ENCODE measurements at regions not wholly inside any gene's neighbourhood (a gene's known extent, or its start where the extent isn't known, plus 50 kb on each side); places are given as distances from the start of the nearest gene placed in this dataset.

GRCh38 chr2:120517751-120518469 lies 172.0 kb downstream of the INHBB start:
- TF ChIP-seq POLR2A (IDR thresholded peaks at IDR 0.05) = no peak
- TF ChIP-seq, protein P1, sequence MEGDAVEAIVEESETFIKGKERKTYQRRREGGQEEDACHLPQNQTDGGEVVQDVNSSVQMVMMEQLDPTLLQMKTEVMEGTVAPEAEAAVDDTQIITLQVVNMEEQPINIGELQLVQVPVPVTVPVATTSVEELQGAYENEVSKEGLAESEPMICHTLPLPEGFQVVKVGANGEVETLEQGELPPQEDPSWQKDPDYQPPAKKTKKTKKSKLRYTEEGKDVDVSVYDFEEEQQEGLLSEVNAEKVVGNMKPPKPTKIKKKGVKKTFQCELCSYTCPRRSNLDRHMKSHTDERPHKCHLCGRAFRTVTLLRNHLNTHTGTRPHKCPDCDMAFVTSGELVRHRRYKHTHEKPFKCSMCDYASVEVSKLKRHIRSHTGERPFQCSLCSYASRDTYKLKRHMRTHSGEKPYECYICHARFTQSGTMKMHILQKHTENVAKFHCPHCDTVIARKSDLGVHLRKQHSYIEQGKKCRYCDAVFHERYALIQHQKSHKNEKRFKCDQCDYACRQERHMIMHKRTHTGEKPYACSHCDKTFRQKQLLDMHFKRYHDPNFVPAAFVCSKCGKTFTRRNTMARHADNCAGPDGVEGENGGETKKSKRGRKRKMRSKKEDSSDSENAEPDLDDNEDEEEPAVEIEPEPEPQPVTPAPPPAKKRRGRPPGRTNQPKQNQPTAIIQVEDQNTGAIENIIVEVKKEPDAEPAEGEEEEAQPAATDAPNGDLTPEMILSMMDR (IDR thresholded peaks at IDR 0.05 in 4 of 5, conservative IDR thresholded peaks at IDR 0.05 in 1 of 5) = no peak
